IMR-90 (cell line): ENCODE measurements at regions not wholly inside any gene's neighbourhood (a gene's known extent, or its start where the extent isn't known, plus 50 kb on each side); places are given as distances from the start of the nearest gene placed in this dataset.

ENCODE experiments used
- ATAC-seq: fragments of 200-7000 bp; cut with Tn5 transposase; 2 replicates; pipeline ENCODE4 v1.9.1; 2020; ENCODE audit warnings: low read depth, mild to moderate bottlenecking, moderate library complexity
- BruUV-seq: library from RNA; stranded (reverse); fragments of 400-500 nt; replicated peaks from 2 replicates; lab custom pipeline; 2021; lab: Mats Ljungman, UMichigan
- CTCF ChIA-PET: fragments of 300-600 bp; formaldehyde crosslinking; extraction: SDS; loops from one replicate; lab custom pipeline; 2021; ENCODE audit warnings: antibody characterized with exemption; lab: Yijun Ruan, JAX
- POLR2A ChIA-PET: fragments of 300-600 bp; sonication (Branson Sonifier 250); formaldehyde crosslinking; loops from one replicate; lab custom pipeline; 2022; ENCODE audit warnings: antibody characterized with exemption; ENCODE audit not compliant: unreplicated experiment; lab: Charles Lee
- DNase-seq: peaks from one replicate; pipeline ENCODE4 v3.0.0; 2013
- H2AFZ ChIP-seq: replicated peaks from 2 replicates; pipeline ENCODE3; 2013; ENCODE audit warnings: low read length, mild to moderate bottlenecking; ENCODE audit not compliant: poor library complexity
- H2AK5ac ChIP-seq: 2 replicates; pipeline ENCODE4 v1.6.1; 2013; ENCODE audit warnings: low read depth, low read length, inconsistent platforms
- H2AK9ac ChIP-seq: replicated peaks from 2 replicates; pipeline ENCODE3; 2013; ENCODE audit warnings: mild to moderate bottlenecking, low read depth, low read length, moderate library complexity; ENCODE audit not compliant: poor library complexity
- H2BK120ac ChIP-seq: 2 replicates; pipeline ENCODE4 v1.6.1; 2013; ENCODE audit warnings: low read depth, low read length, inconsistent platforms
- H2BK15ac ChIP-seq: 3 replicates; pipeline ENCODE4 v1.6.1; 2013; ENCODE audit warnings: low read depth, low read length, inconsistent platforms
- H2BK20ac ChIP-seq: 2 replicates; pipeline ENCODE4 v1.6.1; 2013; ENCODE audit warnings: low read depth, mild to moderate bottlenecking, inconsistent platforms, low read length, moderate library complexity
- H2BK5ac ChIP-seq: 2 replicates; pipeline ENCODE4 v1.6.1; 2013; ENCODE audit warnings: mild to moderate bottlenecking, low read depth, low read length, inconsistent platforms; ENCODE audit not compliant: poor library complexity, severe bottlenecking
- H3K14ac ChIP-seq: replicated peaks from 2 replicates; pipeline ENCODE4 v1.6.1; 2013; ENCODE audit warnings: low read depth, low read length, inconsistent platforms
- H3K18ac ChIP-seq: 2 replicates; pipeline ENCODE4 v1.6.1; 2013; ENCODE audit warnings: low read depth, low read length, control low read depth
- H3K23ac ChIP-seq: 2 replicates; pipeline ENCODE4 v1.6.1; 2013; ENCODE audit warnings: low read depth, low read length, inconsistent platforms
- H3K27ac ChIP-seq: 2 replicates; pipeline ENCODE4 v1.5.1; 2013; ENCODE audit warnings: mild to moderate bottlenecking, control low read depth, low read length; ENCODE audit not compliant: insufficient read depth
- H3K27me3 ChIP-seq: 2 replicates; pipeline ENCODE4 v1.6.1; 2013; ENCODE audit warnings: low read length; ENCODE audit not compliant: control insufficient read depth, insufficient read depth
- H3K36me3 ChIP-seq: 2 replicates; pipeline ENCODE4 v1.6.1; 2013; ENCODE audit warnings: low read length, mixed read lengths; ENCODE audit not compliant: control insufficient read depth, insufficient read depth
- H3K4ac ChIP-seq: 2 replicates; pipeline ENCODE4 v1.6.1; 2013; ENCODE audit warnings: low read depth, low read length, inconsistent platforms
- H3K4me1 ChIP-seq: 2 replicates; pipeline ENCODE4 v1.6.1; 2013; ENCODE audit warnings: low read length, mixed read lengths; ENCODE audit not compliant: control insufficient read depth, insufficient read depth
- H3K4me2 ChIP-seq: 2 replicates; pipeline ENCODE4 v1.6.1; 2013; ENCODE audit warnings: low read depth, mild to moderate bottlenecking, control low read depth, low read length, moderate library complexity
- H3K4me3 ChIP-seq: 2 replicates; pipeline ENCODE4 v1.5.1; 2013; ENCODE audit warnings: low read depth, mild to moderate bottlenecking, control low read depth, low read length, moderate library complexity; ENCODE audit not compliant: insufficient read depth
- H3K56ac ChIP-seq: 2 replicates; pipeline ENCODE4 v1.6.1; 2013; ENCODE audit warnings: low read length, inconsistent platforms; ENCODE audit not compliant: insufficient read depth; ENCODE audit errors: extremely low read depth
- H3K79me1 ChIP-seq, 2 experiments: 2 replicates each; pipeline ENCODE4 v1.6.1; 2013; ENCODE audit warnings: low read length in 2 of 2, inconsistent platforms in 1 of 2, low read depth in 1 of 2
- H3K9ac ChIP-seq: 2 replicates; pipeline ENCODE4 v1.6.1; 2013; ENCODE audit warnings: low read depth, low read length, control low read depth
- H3K9me1 ChIP-seq: 2 replicates; pipeline ENCODE4 v1.6.1; 2013; ENCODE audit warnings: low read length, inconsistent platforms; ENCODE audit not compliant: insufficient read depth
- H3K9me3 ChIP-seq: 2 replicates; pipeline ENCODE4 v1.6.1; 2013; ENCODE audit warnings: low read length; ENCODE audit not compliant: control insufficient read depth, insufficient read depth
- H4K20me1 ChIP-seq: 2 replicates; pipeline ENCODE4 v1.6.1; 2013; ENCODE audit warnings: low read length, inconsistent platforms; ENCODE audit not compliant: insufficient read depth
- H4K5ac ChIP-seq: 2 replicates; pipeline ENCODE4 v1.6.1; 2013; ENCODE audit warnings: mild to moderate bottlenecking, low read depth, low read length, control low read depth
- H4K8ac ChIP-seq, 2 experiments: 2 replicates each; pipeline ENCODE4 v1.6.1; 2013; ENCODE audit warnings: low read depth in 2 of 2, low read length in 2 of 2, control low read depth in 1 of 2, inconsistent platforms in 1 of 2
- H4K91ac ChIP-seq: 2 replicates; pipeline ENCODE4 v1.6.1; 2013; ENCODE audit warnings: low read depth, low read length, inconsistent platforms; ENCODE audit not compliant: insufficient read depth
- BHLHE40 ChIP-seq: fragments of 150-350 bp; IDR thresholded peaks from 2 replicates; pipeline ENCODE4 v1.6.1; 2016; ENCODE audit warnings: mild to moderate bottlenecking, low read depth, low read length
- CEBPB ChIP-seq: IDR thresholded peaks from 2 replicates; pipeline ENCODE4 v1.6.1; 2012; ENCODE audit warnings: low read depth, low read length, improper control_type of control experiment
- CHD1 ChIP-seq: IDR thresholded peaks from 2 replicates; pipeline ENCODE4 v1.6.1; 2012; ENCODE audit warnings: low read depth, low read length, improper control_type of control experiment
- FOS ChIP-seq: fragments of 150-350 bp; IDR thresholded peaks from 2 replicates; pipeline ENCODE4 v1.6.1; 2016; ENCODE audit warnings: low read depth, low read length
- MAFK ChIP-seq: IDR thresholded peaks from 2 replicates; pipeline ENCODE4 v1.6.1; 2012; ENCODE audit warnings: low read depth, low read length, improper control_type of control experiment
- MAZ ChIP-seq: IDR thresholded peaks from 2 replicates; pipeline ENCODE4 v1.6.1; 2012; ENCODE audit warnings: low read depth, mild to moderate bottlenecking, low read length, improper control_type of control experiment, moderate library complexity, borderline replicate concordance
- MXI1 ChIP-seq: IDR thresholded peaks from 2 replicates; pipeline ENCODE4 v1.6.1; 2012; ENCODE audit warnings: low read depth, mild to moderate bottlenecking, low read length, moderate library complexity, borderline replicate concordance
- NFE2L2 ChIP-seq: fragments of 150-350 bp; IDR thresholded peaks from 2 replicates; pipeline ENCODE4 v1.6.1; 2016; ENCODE audit warnings: low read depth, mild to moderate bottlenecking, low read length
- POLR2A ChIP-seq: IDR thresholded peaks from 2 replicates; pipeline ENCODE4 v1.6.1; 2012; ENCODE audit warnings: mild to moderate bottlenecking, low read depth, low read length
- RAD21 ChIP-seq: IDR thresholded peaks from 2 replicates; pipeline ENCODE4 v1.6.1; 2012; ENCODE audit warnings: low read length, improper control_type of control experiment
- RCOR1 ChIP-seq: IDR thresholded peaks from 2 replicates; pipeline ENCODE4 v1.6.1; 2012; ENCODE audit warnings: mild to moderate bottlenecking, low read length, improper control_type of control experiment; ENCODE audit not compliant: insufficient replicate concordance
- RFX5 ChIP-seq: IDR thresholded peaks from 2 replicates; pipeline ENCODE4 v1.8.0; 2012; ENCODE audit warnings: low read depth, mild to moderate bottlenecking, low read length, moderate library complexity
- SMC3 ChIP-seq: fragments of 150-350 bp; IDR thresholded peaks from 2 replicates; pipeline ENCODE4 v1.6.1; 2016; ENCODE audit warnings: low read depth, mild to moderate bottlenecking, antibody characterized with exemption, low read length, moderate library complexity
- WGBS, 2 experiments: methylation state at CpG; one replicate each; pipeline versions ENCODE4 v1.1.5 to v1.1.7; 2013; ENCODE audit warnings: missing lambda C conversion rate in 2 of 2; ENCODE audit not compliant: insufficient read length in 1 of 2; ENCODE audit errors: extremely low coverage in 2 of 2; 5-methylcytosine and 5-hydroxymethylcytosine counted together
- dilution Hi-C: fragments of 300-500 bp; cut with HindIII; formaldehyde crosslinking; loops from one replicate; pipeline ENCODE4 v1.14.3; 2018; ENCODE audit warnings: low sequenced_read_pairs; ENCODE audit not compliant: unreplicated experiment
- in situ Hi-C: fragments of 300-500 bp; cut with MboI; formaldehyde crosslinking; loops from 3 replicates; pipeline ENCODE4 v1.14.3; 2019; ENCODE audit warnings: low sequenced_read_pairs, inconsistent platforms, mixed read lengths
- intact Hi-C: fragments of 100-400 bp; cut with micrococcal nuclease; formaldehyde crosslinking; loops from 2 replicates; pipeline ENCODE4 v1.10.0; 2022
- TF ChIP-seq, protein P1 (sequence below): fragments of 150-350 bp; IDR thresholded peaks from 2 replicates; pipeline ENCODE4 v1.6.1; 2016; ENCODE audit warnings: low read depth, mild to moderate bottlenecking, low read length, moderate library complexity, borderline replicate concordance
- TF ChIP-seq, protein P2 (sequence below): conservative IDR thresholded peaks from 2 replicates; pipeline ENCODE4 v1.5.1; 2012; ENCODE audit warnings: mild to moderate bottlenecking, low read depth, low read length, improper control_type of control experiment
- TF ChIP-seq, protein P3 (sequence below): fragments of 150-350 bp; IDR thresholded peaks from 2 replicates; pipeline ENCODE4 v1.6.1; 2017; ENCODE audit warnings: mild to moderate bottlenecking, antibody characterized with exemption, low read length, low read depth

DNA sequence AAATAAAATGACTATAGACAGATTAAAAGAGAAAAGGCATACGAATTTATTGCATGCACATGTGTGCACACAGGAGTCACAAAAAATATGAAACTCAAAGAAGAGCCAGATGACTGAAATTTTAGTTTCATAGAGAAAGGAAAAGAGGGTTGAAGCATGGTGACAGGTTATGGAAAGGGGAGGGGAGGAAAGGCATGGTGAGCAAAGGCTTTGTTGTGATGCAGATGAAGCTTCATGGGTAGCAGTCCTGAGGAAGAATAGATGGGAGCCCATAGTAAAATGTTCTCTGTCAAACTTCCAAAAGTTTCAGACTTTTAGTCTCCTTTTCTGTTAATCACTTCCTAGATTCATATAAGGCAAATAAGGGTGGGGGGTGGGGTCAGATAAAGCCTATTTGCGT is 612.7 kb upstream of the ATP2B1 start:
- Histone ChIP-seq H3K56ac (no peak overlapping the region), H3K79me1 (no peaks in the 10 kb centered on the region), H2BK20ac (no peak overlapping the region), H2AFZ (no peak overlapping the region), H2BK5ac (no peak overlapping the region), H3K18ac (no peak overlapping the region), H3K4ac (no peak overlapping the region), H3K4me3 (no peak overlapping the region), H2BK120ac (no peak overlapping the region), H3K9me1 (no peaks in the 10 kb centered on the region), H4K91ac (no peak overlapping the region), H4K20me1 (no peaks in the 10 kb centered on the region), H2AK5ac (no peak overlapping the region), H3K27me3 (no peaks in the 10 kb centered on the region), H3K36me3 (no peaks in the 10 kb centered on the region), H3K4me1 (no peaks in the 10 kb centered on the region), H3K23ac (no peak overlapping the region), H3K9ac (no peak overlapping the region), H4K8ac (no peak overlapping the region), H3K14ac (no peak overlapping the region), H4K5ac (no peak overlapping the region), H3K9me3 (no peaks in the 10 kb centered on the region), H3K27ac (no peak overlapping the region), H2AK9ac (no peak overlapping the region), H3K4me2 (no peak overlapping the region), H2BK15ac (no peak overlapping the region)
- DNase-seq: no peak
- BruUV-seq: no TSS peak
- no peak for TF ChIP-seq MXI1
- no peak for TF ChIP-seq RCOR1
- no peak for TF ChIP-seq RAD21
- no peak for TF ChIP-seq MAFK
- TF ChIP-seq RFX5: no peak
- no peak for TF ChIP-seq CEBPB
- TF ChIP-seq, protein P1, sequence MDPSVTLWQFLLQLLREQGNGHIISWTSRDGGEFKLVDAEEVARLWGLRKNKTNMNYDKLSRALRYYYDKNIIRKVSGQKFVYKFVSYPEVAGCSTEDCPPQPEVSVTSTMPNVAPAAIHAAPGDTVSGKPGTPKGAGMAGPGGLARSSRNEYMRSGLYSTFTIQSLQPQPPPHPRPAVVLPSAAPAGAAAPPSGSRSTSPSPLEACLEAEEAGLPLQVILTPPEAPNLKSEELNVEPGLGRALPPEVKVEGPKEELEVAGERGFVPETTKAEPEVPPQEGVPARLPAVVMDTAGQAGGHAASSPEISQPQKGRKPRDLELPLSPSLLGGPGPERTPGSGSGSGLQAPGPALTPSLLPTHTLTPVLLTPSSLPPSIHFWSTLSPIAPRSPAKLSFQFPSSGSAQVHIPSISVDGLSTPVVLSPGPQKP: no peak
- TF ChIP-seq, protein P2, sequence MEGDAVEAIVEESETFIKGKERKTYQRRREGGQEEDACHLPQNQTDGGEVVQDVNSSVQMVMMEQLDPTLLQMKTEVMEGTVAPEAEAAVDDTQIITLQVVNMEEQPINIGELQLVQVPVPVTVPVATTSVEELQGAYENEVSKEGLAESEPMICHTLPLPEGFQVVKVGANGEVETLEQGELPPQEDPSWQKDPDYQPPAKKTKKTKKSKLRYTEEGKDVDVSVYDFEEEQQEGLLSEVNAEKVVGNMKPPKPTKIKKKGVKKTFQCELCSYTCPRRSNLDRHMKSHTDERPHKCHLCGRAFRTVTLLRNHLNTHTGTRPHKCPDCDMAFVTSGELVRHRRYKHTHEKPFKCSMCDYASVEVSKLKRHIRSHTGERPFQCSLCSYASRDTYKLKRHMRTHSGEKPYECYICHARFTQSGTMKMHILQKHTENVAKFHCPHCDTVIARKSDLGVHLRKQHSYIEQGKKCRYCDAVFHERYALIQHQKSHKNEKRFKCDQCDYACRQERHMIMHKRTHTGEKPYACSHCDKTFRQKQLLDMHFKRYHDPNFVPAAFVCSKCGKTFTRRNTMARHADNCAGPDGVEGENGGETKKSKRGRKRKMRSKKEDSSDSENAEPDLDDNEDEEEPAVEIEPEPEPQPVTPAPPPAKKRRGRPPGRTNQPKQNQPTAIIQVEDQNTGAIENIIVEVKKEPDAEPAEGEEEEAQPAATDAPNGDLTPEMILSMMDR: no peak
- TF ChIP-seq NFE2L2: no peak
- TF ChIP-seq, protein P3, sequence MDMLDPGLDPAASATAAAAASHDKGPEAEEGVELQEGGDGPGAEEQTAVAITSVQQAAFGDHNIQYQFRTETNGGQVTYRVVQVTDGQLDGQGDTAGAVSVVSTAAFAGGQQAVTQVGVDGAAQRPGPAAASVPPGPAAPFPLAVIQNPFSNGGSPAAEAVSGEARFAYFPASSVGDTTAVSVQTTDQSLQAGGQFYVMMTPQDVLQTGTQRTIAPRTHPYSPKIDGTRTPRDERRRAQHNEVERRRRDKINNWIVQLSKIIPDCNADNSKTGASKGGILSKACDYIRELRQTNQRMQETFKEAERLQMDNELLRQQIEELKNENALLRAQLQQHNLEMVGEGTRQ: no peak
- TF ChIP-seq BHLHE40: no peak
- no peak for TF ChIP-seq MAZ
- TF ChIP-seq POLR2A: no peak
- no peak for TF ChIP-seq FOS
- no peak for TF ChIP-seq SMC3
- no peak for TF ChIP-seq CHD1
- ChIA-PET POLR2A (no interaction called here), CTCF (interaction anchor here (0.8 kb wide), 1 partner anchor 18 kb away, joined by 3 read pairs; no protein-coding TSS in a partner anchor)
- intact Hi-C loops (no loop called here), in situ Hi-C loops (no loop called here), dilution Hi-C loops (no loop called here)
- no CpG with 5 or more reads among the region's 2 CpGs for WGBS, 2 experiments
- ATAC-seq: no peak
